ENCODE measurements at regions not wholly inside any gene's neighbourhood (a gene's known extent, or its start where the extent isn't known, plus 50 kb on each side); places are given as distances from the start of the nearest gene placed in this dataset.

DNA sequence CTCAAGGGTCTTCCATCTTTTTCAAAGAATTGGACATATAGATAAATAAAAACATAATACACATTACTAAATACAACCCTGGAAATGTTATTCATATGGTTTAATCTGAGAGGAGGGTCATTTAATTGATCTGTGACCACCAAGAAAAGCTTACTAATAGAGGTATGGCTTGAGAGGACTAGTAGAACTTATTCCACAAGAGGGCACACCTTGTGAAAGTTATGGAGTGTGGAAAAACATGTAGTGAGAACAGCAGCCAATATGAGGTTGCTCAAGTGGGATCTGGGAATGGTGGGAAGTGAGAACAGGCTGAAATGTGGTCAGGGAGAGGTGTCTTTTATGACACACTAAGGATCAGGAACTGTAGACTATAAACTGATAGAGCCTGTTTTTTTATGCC, 973.5 kb upstream of the B3GALT2 start:
- TF ChIP-seq, protein P1, sequence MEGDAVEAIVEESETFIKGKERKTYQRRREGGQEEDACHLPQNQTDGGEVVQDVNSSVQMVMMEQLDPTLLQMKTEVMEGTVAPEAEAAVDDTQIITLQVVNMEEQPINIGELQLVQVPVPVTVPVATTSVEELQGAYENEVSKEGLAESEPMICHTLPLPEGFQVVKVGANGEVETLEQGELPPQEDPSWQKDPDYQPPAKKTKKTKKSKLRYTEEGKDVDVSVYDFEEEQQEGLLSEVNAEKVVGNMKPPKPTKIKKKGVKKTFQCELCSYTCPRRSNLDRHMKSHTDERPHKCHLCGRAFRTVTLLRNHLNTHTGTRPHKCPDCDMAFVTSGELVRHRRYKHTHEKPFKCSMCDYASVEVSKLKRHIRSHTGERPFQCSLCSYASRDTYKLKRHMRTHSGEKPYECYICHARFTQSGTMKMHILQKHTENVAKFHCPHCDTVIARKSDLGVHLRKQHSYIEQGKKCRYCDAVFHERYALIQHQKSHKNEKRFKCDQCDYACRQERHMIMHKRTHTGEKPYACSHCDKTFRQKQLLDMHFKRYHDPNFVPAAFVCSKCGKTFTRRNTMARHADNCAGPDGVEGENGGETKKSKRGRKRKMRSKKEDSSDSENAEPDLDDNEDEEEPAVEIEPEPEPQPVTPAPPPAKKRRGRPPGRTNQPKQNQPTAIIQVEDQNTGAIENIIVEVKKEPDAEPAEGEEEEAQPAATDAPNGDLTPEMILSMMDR (IDR thresholded peaks at IDR 0.05; ENCODE audit: insufficient read depth, low read length): no peak
- TF ChIP-seq, protein P2, sequence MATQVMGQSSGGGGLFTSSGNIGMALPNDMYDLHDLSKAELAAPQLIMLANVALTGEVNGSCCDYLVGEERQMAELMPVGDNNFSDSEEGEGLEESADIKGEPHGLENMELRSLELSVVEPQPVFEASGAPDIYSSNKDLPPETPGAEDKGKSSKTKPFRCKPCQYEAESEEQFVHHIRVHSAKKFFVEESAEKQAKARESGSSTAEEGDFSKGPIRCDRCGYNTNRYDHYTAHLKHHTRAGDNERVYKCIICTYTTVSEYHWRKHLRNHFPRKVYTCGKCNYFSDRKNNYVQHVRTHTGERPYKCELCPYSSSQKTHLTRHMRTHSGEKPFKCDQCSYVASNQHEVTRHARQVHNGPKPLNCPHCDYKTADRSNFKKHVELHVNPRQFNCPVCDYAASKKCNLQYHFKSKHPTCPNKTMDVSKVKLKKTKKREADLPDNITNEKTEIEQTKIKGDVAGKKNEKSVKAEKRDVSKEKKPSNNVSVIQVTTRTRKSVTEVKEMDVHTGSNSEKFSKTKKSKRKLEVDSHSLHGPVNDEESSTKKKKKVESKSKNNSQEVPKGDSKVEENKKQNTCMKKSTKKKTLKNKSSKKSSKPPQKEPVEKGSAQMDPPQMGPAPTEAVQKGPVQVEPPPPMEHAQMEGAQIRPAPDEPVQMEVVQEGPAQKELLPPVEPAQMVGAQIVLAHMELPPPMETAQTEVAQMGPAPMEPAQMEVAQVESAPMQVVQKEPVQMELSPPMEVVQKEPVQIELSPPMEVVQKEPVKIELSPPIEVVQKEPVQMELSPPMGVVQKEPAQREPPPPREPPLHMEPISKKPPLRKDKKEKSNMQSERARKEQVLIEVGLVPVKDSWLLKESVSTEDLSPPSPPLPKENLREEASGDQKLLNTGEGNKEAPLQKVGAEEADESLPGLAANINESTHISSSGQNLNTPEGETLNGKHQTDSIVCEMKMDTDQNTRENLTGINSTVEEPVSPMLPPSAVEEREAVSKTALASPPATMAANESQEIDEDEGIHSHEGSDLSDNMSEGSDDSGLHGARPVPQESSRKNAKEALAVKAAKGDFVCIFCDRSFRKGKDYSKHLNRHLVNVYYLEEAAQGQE (IDR thresholded peaks at IDR 0.05; ENCODE audit: insufficient replicate concordance, low read depth): no peak
- no peak for TF ChIP-seq POLR2AphosphoS5 (IDR thresholded peaks at IDR 0.05; ENCODE audit: low read depth)
- no peak for TF ChIP-seq SPI1 (IDR thresholded peaks at IDR 0.05; ENCODE audit: borderline replicate concordance, low read depth)

Measured in HL-60 (cell line).